Smooth muscle cell (in vitro differentiated cells): ENCODE measurements at regions not wholly inside any gene's neighbourhood (a gene's known extent, or its start where the extent isn't known, plus 50 kb on each side); places are given as distances from the start of the nearest gene placed in this dataset.
A peak's percentile ranks its signal among the peaks of the same experiment; 100 is the strongest.

ENCODE experiments used
- DNase-seq: peaks from one replicate; lab custom pipeline; 2025; ENCODE audit not compliant: unreplicated experiment; lab: John Stamatoyannopoulos, UW
- H2AFZ ChIP-seq: fragments of 200-600 bp; sonication (generic); 2 replicates; pipeline ENCODE4 v1.6.0; 2016; ENCODE audit warnings: antibody characterized with exemption, low read depth, mild to moderate bottlenecking
- H3F3A ChIP-seq: fragments of 200-600 bp; sonication (generic); 2 replicates; pipeline ENCODE4 v1.6.0; 2017; ENCODE audit warnings: antibody characterized with exemption, low read depth
- H3K27ac ChIP-seq: fragments of 200-600 bp; sonication (generic); 2 replicates; pipeline ENCODE4 v1.5.1; 2016; ENCODE audit warnings: low read depth, mild to moderate bottlenecking
- H3K27me3 ChIP-seq: fragments of 200-600 bp; sonication (generic); 2 replicates; pipeline ENCODE4 v1.6.1; 2016; ENCODE audit warnings: low read depth, mild to moderate bottlenecking
- H3K36me3 ChIP-seq: fragments of 200-600 bp; sonication (generic); 2 replicates; pipeline ENCODE4 v1.5.1; 2016; ENCODE audit warnings: low read depth
- H3K4me1 ChIP-seq: fragments of 200-600 bp; sonication (generic); 2 replicates; pipeline ENCODE4 v1.5.1; 2016; ENCODE audit warnings: low read depth
- H3K4me2 ChIP-seq: fragments of 200-600 bp; sonication (generic); 2 replicates; pipeline ENCODE4 v1.6.0; 2016; ENCODE audit warnings: mild to moderate bottlenecking
- H3K4me3 ChIP-seq: fragments of 200-600 bp; sonication (generic); 2 replicates; pipeline ENCODE4 v1.5.1; 2016; ENCODE audit warnings: mild to moderate bottlenecking
- H3K79me2 ChIP-seq: fragments of 200-600 bp; sonication (generic); 2 replicates; pipeline ENCODE4 v1.6.0; 2016; ENCODE audit warnings: low read depth, mild to moderate bottlenecking
- H3K9ac ChIP-seq: fragments of 200-600 bp; sonication (generic); 2 replicates; pipeline ENCODE4 v1.6.0; 2016; ENCODE audit warnings: low read depth
- H3K9me3 ChIP-seq: fragments of 200-600 bp; sonication (generic); replicated peaks from 2 replicates; pipeline ENCODE4 v1.5.1; 2016; ENCODE audit warnings: low read depth
- H4K20me1 ChIP-seq: fragments of 200-600 bp; sonication (generic); 2 replicates; pipeline ENCODE4 v1.6.0; 2016; ENCODE audit warnings: low read depth
- WGBS: methylation state at CpG from one replicate; pipeline ENCODE4 v1.1.7; 2016; ENCODE audit warnings: low lambda C conversion rate; 5-methylcytosine and 5-hydroxymethylcytosine counted together
- TF ChIP-seq, protein P1 (sequence below): fragments of 200-600 bp; sonication (generic); IDR thresholded peaks from 2 replicates; pipeline ENCODE4 v1.5.1; 2017; ENCODE audit warnings: borderline replicate concordance, mild to moderate bottlenecking, antibody characterized with exemption; ENCODE audit not compliant: insufficient read depth, poor library complexity, severe bottlenecking

DNA sequence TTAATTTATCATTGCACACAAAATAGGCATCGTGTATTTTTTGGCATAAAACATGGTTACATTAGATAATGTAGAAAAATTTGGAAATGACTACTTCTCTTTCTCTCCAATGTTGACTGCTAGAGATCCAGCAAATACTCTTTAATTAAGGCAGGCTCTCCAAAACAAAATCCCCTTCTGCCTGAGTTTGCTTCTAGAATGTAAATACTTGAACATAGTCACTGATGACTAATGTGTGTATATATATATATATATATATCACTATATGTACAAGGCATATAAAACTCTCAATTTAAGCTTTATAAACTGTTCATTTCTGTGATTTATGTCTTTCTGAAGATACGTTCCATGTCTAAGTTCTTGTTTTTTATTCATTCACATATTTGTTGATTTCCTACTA, 67.2 kb upstream of the CAMK2D start:
- Histone ChIP-seq H3F3A (peaks cover 3% of the 10 kb centered on the region), H3K4me3 (no peak overlapping the region), H3K36me3 (no peaks in the 10 kb centered on the region), H3K27ac (no peak overlapping the region), H3K9ac (no peak overlapping the region), H3K79me2 (no peaks in the 10 kb centered on the region), H3K4me2 (no peak overlapping the region), H3K9me3 (no peaks in the 10 kb centered on the region), H4K20me1 (no peaks in the 10 kb centered on the region), H3K4me1 (peaks cover 4% of the 10 kb centered on the region), H3K27me3 (no peaks in the 10 kb centered on the region), H2AFZ (no peak overlapping the region)
- no peak for DNase-seq
- TF ChIP-seq, protein P1, sequence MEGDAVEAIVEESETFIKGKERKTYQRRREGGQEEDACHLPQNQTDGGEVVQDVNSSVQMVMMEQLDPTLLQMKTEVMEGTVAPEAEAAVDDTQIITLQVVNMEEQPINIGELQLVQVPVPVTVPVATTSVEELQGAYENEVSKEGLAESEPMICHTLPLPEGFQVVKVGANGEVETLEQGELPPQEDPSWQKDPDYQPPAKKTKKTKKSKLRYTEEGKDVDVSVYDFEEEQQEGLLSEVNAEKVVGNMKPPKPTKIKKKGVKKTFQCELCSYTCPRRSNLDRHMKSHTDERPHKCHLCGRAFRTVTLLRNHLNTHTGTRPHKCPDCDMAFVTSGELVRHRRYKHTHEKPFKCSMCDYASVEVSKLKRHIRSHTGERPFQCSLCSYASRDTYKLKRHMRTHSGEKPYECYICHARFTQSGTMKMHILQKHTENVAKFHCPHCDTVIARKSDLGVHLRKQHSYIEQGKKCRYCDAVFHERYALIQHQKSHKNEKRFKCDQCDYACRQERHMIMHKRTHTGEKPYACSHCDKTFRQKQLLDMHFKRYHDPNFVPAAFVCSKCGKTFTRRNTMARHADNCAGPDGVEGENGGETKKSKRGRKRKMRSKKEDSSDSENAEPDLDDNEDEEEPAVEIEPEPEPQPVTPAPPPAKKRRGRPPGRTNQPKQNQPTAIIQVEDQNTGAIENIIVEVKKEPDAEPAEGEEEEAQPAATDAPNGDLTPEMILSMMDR: no peak
- WGBS: 86% methylated on average over 2 of the region's 2 CpGs

DNA sequence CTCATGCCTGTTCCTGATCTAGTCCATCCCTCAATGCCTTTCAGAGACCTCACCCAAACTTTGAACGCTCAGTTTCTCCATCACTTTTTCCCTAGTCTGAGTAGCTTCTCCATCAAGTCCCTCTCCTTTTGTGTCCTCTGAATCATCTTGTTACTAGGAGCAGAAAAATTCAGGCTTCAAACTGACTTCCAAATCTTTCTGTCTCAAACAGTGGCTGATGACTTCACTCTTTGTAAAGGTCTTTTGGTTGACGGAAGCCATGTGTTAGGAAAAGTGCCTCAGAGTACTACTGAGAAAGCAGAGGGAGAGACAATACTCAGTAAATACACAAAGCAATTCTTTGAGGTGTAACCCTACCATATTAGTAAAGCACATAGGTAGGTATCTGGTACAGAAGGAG, 65.7 kb upstream of the CAMK2D start:
- TF ChIP-seq, protein P1: no peak
- Histone ChIP-seq H3K36me3 (no peaks in the 10 kb centered on the region), H3K9ac (no peak overlapping the region), H2AFZ (peak overlapping the region; percentile 28), H3K27me3 (no peaks in the 10 kb centered on the region), H3K4me2 (peak overlapping the region; percentile 6), H3K4me1 (peaks cover 4% of the 10 kb centered on the region), H3K9me3 (no peaks in the 10 kb centered on the region), H4K20me1 (no peaks in the 10 kb centered on the region), H3F3A (peaks cover 3% of the 10 kb centered on the region), H3K4me3 (no peak overlapping the region), H3K79me2 (no peaks in the 10 kb centered on the region), H3K27ac (peak overlapping the region; percentile 53)
- DNase-seq: no peak
- WGBS: 45% methylated on average over 2 of the region's 2 CpGs

DNA sequence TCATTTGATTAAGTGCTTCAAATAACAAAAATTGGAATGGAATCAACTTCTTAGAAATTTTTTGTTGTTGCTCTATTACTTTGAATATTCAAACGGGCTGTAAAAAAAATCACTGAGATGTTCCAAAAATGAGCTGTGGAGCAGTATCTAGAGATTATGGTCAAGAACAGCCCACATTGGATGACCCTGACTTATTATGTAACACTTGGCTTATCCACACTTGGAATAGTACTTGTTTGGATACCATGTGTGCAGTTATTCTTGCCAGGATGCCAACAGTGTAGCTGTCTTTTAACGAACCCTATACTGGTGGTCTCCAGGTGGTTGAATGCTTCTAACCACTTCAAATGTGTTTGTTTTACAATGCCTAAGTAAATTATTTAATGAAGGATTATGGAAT, 64.9 kb upstream of the CAMK2D start:
- DNase-seq: no peak
- no peak overlapping the region for H3K4me2 ChIP-seq
- TF ChIP-seq, protein P1: no peak
- peaks cover 4% of the 10 kb centered on the region for H3K4me1 ChIP-seq
- no peaks in the 10 kb centered on the region for H4K20me1 ChIP-seq
- H3K27ac ChIP-seq: peak overlapping the region; percentile 61
- H3K36me3 ChIP-seq: no peaks in the 10 kb centered on the region
- peaks cover 3% of the 10 kb centered on the region for H3F3A ChIP-seq
- H3K4me3 ChIP-seq: no peak overlapping the region
- no peaks in the 10 kb centered on the region for H3K79me2 ChIP-seq
- H2AFZ ChIP-seq: no peak overlapping the region
- no peak overlapping the region for H3K9ac ChIP-seq
- H3K9me3 ChIP-seq: no peaks in the 10 kb centered on the region
- 98% methylated on average over 2 of the region's 2 CpGs for WGBS
- H3K27me3 ChIP-seq: no peaks in the 10 kb centered on the region

DNA sequence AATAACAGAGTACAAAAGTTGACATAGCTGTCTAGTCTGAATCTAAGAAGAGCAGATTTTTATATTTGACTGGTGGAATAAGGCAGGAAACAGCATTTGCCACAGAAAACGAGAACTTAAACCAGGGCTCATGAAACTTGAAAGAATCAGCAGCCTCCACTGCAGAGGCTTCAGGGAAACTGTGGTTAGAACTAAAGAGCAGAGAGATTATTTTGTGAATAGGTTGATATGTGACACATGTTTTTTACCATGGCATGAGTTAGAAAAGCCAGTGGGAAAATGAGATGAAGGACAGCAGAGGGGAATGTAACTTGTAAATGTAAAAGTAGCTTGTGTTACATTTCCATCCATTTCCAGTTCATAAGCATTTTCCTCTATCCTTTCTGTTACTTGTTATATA, 63.7 kb upstream of the CAMK2D start:
- H3K79me2 ChIP-seq: no peaks in the 10 kb centered on the region
- H3K4me2 ChIP-seq: peak overlapping the region; percentile 58
- H3K27ac ChIP-seq: peak overlapping the region; percentile 61
- TF ChIP-seq, protein P1: no peak
- no peak for DNase-seq
- H4K20me1 ChIP-seq: no peaks in the 10 kb centered on the region
- no peaks in the 10 kb centered on the region for H3K27me3 ChIP-seq
- no peaks in the 10 kb centered on the region for H3K9me3 ChIP-seq
- H2AFZ ChIP-seq: no peak overlapping the region
- peaks cover 4% of the 10 kb centered on the region for H3K4me1 ChIP-seq
- no peaks in the 10 kb centered on the region for H3K36me3 ChIP-seq
- WGBS: 15% methylated on average over 1 of the region's 1 CpG
- H3K9ac ChIP-seq: no peak overlapping the region
- peaks cover 3% of the 10 kb centered on the region for H3F3A ChIP-seq
- H3K4me3 ChIP-seq: no peak overlapping the region
